Hepatocyte (in vitro differentiated cells): ENCODE measurements at regions not wholly inside any gene's neighbourhood (a gene's known extent, or its start where the extent isn't known, plus 50 kb on each side); places are given as distances from the start of the nearest gene placed in this dataset.

Experiments used
- DNase-seq: peaks from one replicate; pipeline ENCODE4 v3.0.0-alpha.2; 2016; ENCODE audit warnings: low spot score
- H2AFZ ChIP-seq: fragments of 200-600 bp; sonication (generic); 2 replicates; pipeline ENCODE4 v1.6.0; 2016; ENCODE audit warnings: antibody characterized with exemption, mild to moderate bottlenecking
- H3K27ac ChIP-seq: fragments of 200-600 bp; sonication (generic); 2 replicates; pipeline ENCODE4 v1.5.1; 2016; ENCODE audit warnings: mild to moderate bottlenecking
- H3K27me3 ChIP-seq: fragments of 200-600 bp; sonication (generic); 2 replicates; pipeline ENCODE4 v1.6.1; 2016
- H3K36me3 ChIP-seq: fragments of 200-600 bp; sonication (generic); replicated peaks from 2 replicates; pipeline ENCODE4 v1.5.1; 2016; ENCODE audit warnings: low read depth; ENCODE audit not compliant: insufficient read depth
- H3K4me1 ChIP-seq: fragments of 200-600 bp; sonication (generic); 2 replicates; pipeline ENCODE4 v1.5.1; 2016; ENCODE audit warnings: mild to moderate bottlenecking, moderate library complexity; ENCODE audit not compliant: insufficient read depth
- H3K4me2 ChIP-seq: fragments of 200-600 bp; sonication (generic); 2 replicates; pipeline ENCODE4 v1.6.0; 2016
- H3K4me3 ChIP-seq: fragments of 200-600 bp; sonication (generic); 2 replicates; pipeline ENCODE4 v1.5.1; 2016; ENCODE audit warnings: mild to moderate bottlenecking
- H3K79me2 ChIP-seq: fragments of 200-600 bp; sonication (generic); 2 replicates; pipeline ENCODE4 v1.6.0; 2017; ENCODE audit warnings: mild to moderate bottlenecking
- H3K9me2 ChIP-seq: fragments of 200-600 bp; sonication (generic); replicated peaks from 2 replicates; pipeline ENCODE4 v1.6.0; 2017; ENCODE audit warnings: mild to moderate bottlenecking; ENCODE audit not compliant: insufficient read depth
- H3K9me3 ChIP-seq: fragments of 200-600 bp; sonication (generic); 2 replicates; pipeline ENCODE4 v1.5.1; 2016; ENCODE audit warnings: low read depth, mild to moderate bottlenecking
- H4K20me1 ChIP-seq: fragments of 200-600 bp; sonication (generic); 2 replicates; pipeline ENCODE4 v1.6.0; 2016; ENCODE audit warnings: mild to moderate bottlenecking; ENCODE audit not compliant: insufficient read depth, poor library complexity, severe bottlenecking
- EZH2 ChIP-seq: fragments of 200-600 bp; sonication (generic); IDR thresholded peaks from 2 replicates; pipeline ENCODE4 v1.6.1; 2016; ENCODE audit warnings: antibody characterized with exemption, mild to moderate bottlenecking, borderline replicate concordance
- EZH2phosphoT487 ChIP-seq: fragments of 200-600 bp; sonication (generic); IDR thresholded peaks from one replicate; pipeline ENCODE4 v1.6.1; 2018; ENCODE audit warnings: antibody characterized with exemption, mild to moderate bottlenecking, low read depth, moderate library complexity; ENCODE audit not compliant: unreplicated experiment, severe bottlenecking
- WGBS: methylation state at CpG from one replicate; pipeline ENCODE4 v1.1.6; 2016; ENCODE audit warnings: low lambda C conversion rate; ENCODE audit errors: missing lambda C conversion rate; 5-methylcytosine and 5-hydroxymethylcytosine counted together
- TF ChIP-seq, protein P1 (sequence below): fragments of 200-600 bp; sonication (generic); IDR thresholded peaks from 2 replicates; pipeline ENCODE4 v1.5.1; 2016; ENCODE audit warnings: antibody characterized with exemption, mild to moderate bottlenecking; ENCODE audit not compliant: poor library complexity

DNA sequence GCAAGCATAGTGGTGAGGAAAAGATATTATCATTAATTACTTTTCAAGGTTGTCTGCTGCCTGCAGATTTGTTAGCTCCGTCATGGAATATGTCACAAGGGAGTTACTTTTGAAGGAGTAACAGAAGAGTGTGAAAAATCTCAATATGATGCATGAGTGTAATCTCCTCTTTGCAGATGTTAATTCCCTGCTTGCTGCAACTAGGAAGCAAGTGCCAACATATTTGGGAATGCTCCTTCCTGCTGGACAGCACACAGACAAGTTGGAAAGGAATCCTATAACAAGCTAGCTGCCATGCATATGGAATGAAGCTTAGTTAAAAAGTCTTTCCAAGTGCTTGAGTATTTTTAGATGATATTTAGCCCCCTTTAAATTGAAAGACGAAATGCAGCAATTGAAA lies 2023.6 kb upstream of the CDH6 start:
- Histone ChIP-seq H3K4me1 (no peaks in the 10 kb centered on the region), H3K27me3 (no peaks in the 10 kb centered on the region), H3K27ac (no peak overlapping the region), H4K20me1 (no peaks in the 10 kb centered on the region), H3K36me3 (no peaks in the 10 kb centered on the region), H2AFZ (no peak overlapping the region), H3K79me2 (no peaks in the 10 kb centered on the region), H3K4me3 (no peak overlapping the region), H3K4me2 (no peak overlapping the region), H3K9me2 (no peaks in the 10 kb centered on the region), H3K9me3 (no peaks in the 10 kb centered on the region)
- DNase-seq: no peak
- no peak for TF ChIP-seq EZH2
- TF ChIP-seq EZH2phosphoT487: no peak
- TF ChIP-seq, protein P1, sequence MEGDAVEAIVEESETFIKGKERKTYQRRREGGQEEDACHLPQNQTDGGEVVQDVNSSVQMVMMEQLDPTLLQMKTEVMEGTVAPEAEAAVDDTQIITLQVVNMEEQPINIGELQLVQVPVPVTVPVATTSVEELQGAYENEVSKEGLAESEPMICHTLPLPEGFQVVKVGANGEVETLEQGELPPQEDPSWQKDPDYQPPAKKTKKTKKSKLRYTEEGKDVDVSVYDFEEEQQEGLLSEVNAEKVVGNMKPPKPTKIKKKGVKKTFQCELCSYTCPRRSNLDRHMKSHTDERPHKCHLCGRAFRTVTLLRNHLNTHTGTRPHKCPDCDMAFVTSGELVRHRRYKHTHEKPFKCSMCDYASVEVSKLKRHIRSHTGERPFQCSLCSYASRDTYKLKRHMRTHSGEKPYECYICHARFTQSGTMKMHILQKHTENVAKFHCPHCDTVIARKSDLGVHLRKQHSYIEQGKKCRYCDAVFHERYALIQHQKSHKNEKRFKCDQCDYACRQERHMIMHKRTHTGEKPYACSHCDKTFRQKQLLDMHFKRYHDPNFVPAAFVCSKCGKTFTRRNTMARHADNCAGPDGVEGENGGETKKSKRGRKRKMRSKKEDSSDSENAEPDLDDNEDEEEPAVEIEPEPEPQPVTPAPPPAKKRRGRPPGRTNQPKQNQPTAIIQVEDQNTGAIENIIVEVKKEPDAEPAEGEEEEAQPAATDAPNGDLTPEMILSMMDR: no peak
- 75% methylated on average over 2 of the region's 2 CpGs for WGBS

DNA sequence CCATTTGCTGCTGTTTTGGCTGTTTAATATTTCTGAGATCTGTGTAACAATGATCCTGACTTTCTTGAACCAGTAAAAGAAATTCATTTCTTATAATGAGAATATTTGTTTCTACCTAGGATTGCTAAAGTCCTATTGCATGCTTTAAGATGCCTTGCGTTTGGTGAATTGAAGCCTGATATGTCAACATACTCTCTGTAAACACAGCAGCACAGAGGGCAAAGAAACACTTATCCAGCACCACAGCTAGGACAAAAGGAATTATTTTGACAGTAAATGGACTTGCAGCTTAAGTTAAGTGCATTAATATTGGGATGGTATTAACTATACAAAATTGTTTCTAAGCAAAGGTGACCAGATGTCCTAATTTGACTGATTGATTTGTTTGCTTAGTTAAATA lies 2031.2 kb upstream of the CDH6 start:
- H3K4me3 ChIP-seq: no peak overlapping the region
- no peaks in the 10 kb centered on the region for H3K36me3 ChIP-seq
- 26% methylated on average over 1 of the region's 1 CpG for WGBS
- no peak overlapping the region for H3K4me2 ChIP-seq
- peaks cover 10% of the 10 kb centered on the region for H3K4me1 ChIP-seq
- H3K79me2 ChIP-seq: no peaks in the 10 kb centered on the region
- TF ChIP-seq EZH2phosphoT487 (no peak), EZH2 (no peak)
- TF ChIP-seq, protein P1: no peak
- no peak for DNase-seq
- no peaks in the 10 kb centered on the region for H3K9me3 ChIP-seq
- H4K20me1 ChIP-seq: no peaks in the 10 kb centered on the region
- no peaks in the 10 kb centered on the region for H3K27me3 ChIP-seq
- H3K27ac ChIP-seq: no peak overlapping the region
- no peaks in the 10 kb centered on the region for H3K9me2 ChIP-seq
- H2AFZ ChIP-seq: no peak overlapping the region

GRCh38 chr5:29161399-29162291 lies 2031.8 kb upstream of the CDH6 start:
- TF ChIP-seq EZH2 (no peak), EZH2phosphoT487 (no peak)
- TF ChIP-seq, protein P1: no peak
- Histone ChIP-seq H3K27ac (no peak overlapping the region), H4K20me1 (no peaks in the 10 kb centered on the region), H3K9me3 (no peaks in the 10 kb centered on the region), H3K4me3 (no peak overlapping the region), H3K27me3 (no peaks in the 10 kb centered on the region), H2AFZ (no peak overlapping the region), H3K9me2 (no peaks in the 10 kb centered on the region), H3K79me2 (no peaks in the 10 kb centered on the region), H3K4me2 (no peak overlapping the region), H3K36me3 (no peaks in the 10 kb centered on the region), H3K4me1 (peaks cover 10% of the 10 kb centered on the region)
- no peak for DNase-seq
- WGBS: 21% methylated on average over 1 of the region's 1 CpG
